IMR-90 (cell line): ENCODE measurements at regions not wholly inside any gene's neighbourhood (a gene's known extent, or its start where the extent isn't known, plus 50 kb on each side); places are given as distances from the start of the nearest gene placed in this dataset.

Experiments
- ATAC-seq: fragments of 200-7000 bp; cut with Tn5 transposase; 2 replicates; pipeline ENCODE4 v1.9.1; 2020; ENCODE audit warnings: low read depth, mild to moderate bottlenecking, moderate library complexity
- BruUV-seq: library from RNA; stranded (reverse); fragments of 400-500 nt; replicated peaks from 2 replicates; lab custom pipeline; 2021; lab: Mats Ljungman, UMichigan
- CTCF ChIA-PET: fragments of 300-600 bp; formaldehyde crosslinking; extraction: SDS; loops from one replicate; lab custom pipeline; 2021; ENCODE audit warnings: antibody characterized with exemption; lab: Yijun Ruan, JAX
- POLR2A ChIA-PET: fragments of 300-600 bp; sonication (Branson Sonifier 250); formaldehyde crosslinking; loops from one replicate; lab custom pipeline; 2022; ENCODE audit warnings: antibody characterized with exemption; ENCODE audit not compliant: unreplicated experiment; lab: Charles Lee
- DNase-seq: peaks from one replicate; pipeline ENCODE4 v3.0.0; 2013
- H2AFZ ChIP-seq: replicated peaks from 2 replicates; pipeline ENCODE3; 2013; ENCODE audit warnings: low read length, mild to moderate bottlenecking; ENCODE audit not compliant: poor library complexity
- H2AK5ac ChIP-seq: 2 replicates; pipeline ENCODE4 v1.6.1; 2013; ENCODE audit warnings: low read depth, low read length, inconsistent platforms
- H2AK9ac ChIP-seq: replicated peaks from 2 replicates; pipeline ENCODE3; 2013; ENCODE audit warnings: mild to moderate bottlenecking, low read depth, low read length, moderate library complexity; ENCODE audit not compliant: poor library complexity
- H2BK120ac ChIP-seq: 2 replicates; pipeline ENCODE4 v1.6.1; 2013; ENCODE audit warnings: low read depth, low read length, inconsistent platforms
- H2BK15ac ChIP-seq: 3 replicates; pipeline ENCODE4 v1.6.1; 2013; ENCODE audit warnings: low read depth, low read length, inconsistent platforms
- H2BK20ac ChIP-seq: 2 replicates; pipeline ENCODE4 v1.6.1; 2013; ENCODE audit warnings: low read depth, mild to moderate bottlenecking, inconsistent platforms, low read length, moderate library complexity
- H2BK5ac ChIP-seq: 2 replicates; pipeline ENCODE4 v1.6.1; 2013; ENCODE audit warnings: mild to moderate bottlenecking, low read depth, low read length, inconsistent platforms; ENCODE audit not compliant: poor library complexity, severe bottlenecking
- H3K14ac ChIP-seq: replicated peaks from 2 replicates; pipeline ENCODE4 v1.6.1; 2013; ENCODE audit warnings: low read depth, low read length, inconsistent platforms
- H3K18ac ChIP-seq: 2 replicates; pipeline ENCODE4 v1.6.1; 2013; ENCODE audit warnings: low read depth, low read length, control low read depth
- H3K23ac ChIP-seq: 2 replicates; pipeline ENCODE4 v1.6.1; 2013; ENCODE audit warnings: low read depth, low read length, inconsistent platforms
- H3K27ac ChIP-seq: 2 replicates; pipeline ENCODE4 v1.5.1; 2013; ENCODE audit warnings: mild to moderate bottlenecking, control low read depth, low read length; ENCODE audit not compliant: insufficient read depth
- H3K27me3 ChIP-seq: 2 replicates; pipeline ENCODE4 v1.6.1; 2013; ENCODE audit warnings: low read length; ENCODE audit not compliant: control insufficient read depth, insufficient read depth
- H3K36me3 ChIP-seq: 2 replicates; pipeline ENCODE4 v1.6.1; 2013; ENCODE audit warnings: low read length, mixed read lengths; ENCODE audit not compliant: control insufficient read depth, insufficient read depth
- H3K4ac ChIP-seq: 2 replicates; pipeline ENCODE4 v1.6.1; 2013; ENCODE audit warnings: low read depth, low read length, inconsistent platforms
- H3K4me1 ChIP-seq: 2 replicates; pipeline ENCODE4 v1.6.1; 2013; ENCODE audit warnings: low read length, mixed read lengths; ENCODE audit not compliant: control insufficient read depth, insufficient read depth
- H3K4me2 ChIP-seq: 2 replicates; pipeline ENCODE4 v1.6.1; 2013; ENCODE audit warnings: low read depth, mild to moderate bottlenecking, control low read depth, low read length, moderate library complexity
- H3K4me3 ChIP-seq: 2 replicates; pipeline ENCODE4 v1.5.1; 2013; ENCODE audit warnings: low read depth, mild to moderate bottlenecking, control low read depth, low read length, moderate library complexity; ENCODE audit not compliant: insufficient read depth
- H3K56ac ChIP-seq: 2 replicates; pipeline ENCODE4 v1.6.1; 2013; ENCODE audit warnings: low read length, inconsistent platforms; ENCODE audit not compliant: insufficient read depth; ENCODE audit errors: extremely low read depth
- H3K79me1 ChIP-seq, 2 experiments: 2 replicates each; pipeline ENCODE4 v1.6.1; 2013; ENCODE audit warnings: low read length in 2 of 2, inconsistent platforms in 1 of 2, low read depth in 1 of 2
- H3K9ac ChIP-seq: 2 replicates; pipeline ENCODE4 v1.6.1; 2013; ENCODE audit warnings: low read depth, low read length, control low read depth
- H3K9me1 ChIP-seq: 2 replicates; pipeline ENCODE4 v1.6.1; 2013; ENCODE audit warnings: low read length, inconsistent platforms; ENCODE audit not compliant: insufficient read depth
- H3K9me3 ChIP-seq: 2 replicates; pipeline ENCODE4 v1.6.1; 2013; ENCODE audit warnings: low read length; ENCODE audit not compliant: control insufficient read depth, insufficient read depth
- H4K20me1 ChIP-seq: 2 replicates; pipeline ENCODE4 v1.6.1; 2013; ENCODE audit warnings: low read length, inconsistent platforms; ENCODE audit not compliant: insufficient read depth
- H4K5ac ChIP-seq: 2 replicates; pipeline ENCODE4 v1.6.1; 2013; ENCODE audit warnings: mild to moderate bottlenecking, low read depth, low read length, control low read depth
- H4K8ac ChIP-seq, 2 experiments: 2 replicates each; pipeline ENCODE4 v1.6.1; 2013; ENCODE audit warnings: low read depth in 2 of 2, low read length in 2 of 2, control low read depth in 1 of 2, inconsistent platforms in 1 of 2
- H4K91ac ChIP-seq: 2 replicates; pipeline ENCODE4 v1.6.1; 2013; ENCODE audit warnings: low read depth, low read length, inconsistent platforms; ENCODE audit not compliant: insufficient read depth
- BHLHE40 ChIP-seq: fragments of 150-350 bp; IDR thresholded peaks from 2 replicates; pipeline ENCODE4 v1.6.1; 2016; ENCODE audit warnings: mild to moderate bottlenecking, low read depth, low read length
- CEBPB ChIP-seq: IDR thresholded peaks from 2 replicates; pipeline ENCODE4 v1.6.1; 2012; ENCODE audit warnings: low read depth, low read length, improper control_type of control experiment
- CHD1 ChIP-seq: IDR thresholded peaks from 2 replicates; pipeline ENCODE4 v1.6.1; 2012; ENCODE audit warnings: low read depth, low read length, improper control_type of control experiment
- CTCF ChIP-seq: conservative IDR thresholded peaks from 2 replicates; pipeline ENCODE4 v1.5.1; 2012; ENCODE audit warnings: mild to moderate bottlenecking, low read depth, low read length, improper control_type of control experiment
- ELK1 ChIP-seq: fragments of 150-350 bp; IDR thresholded peaks from 2 replicates; pipeline ENCODE4 v1.6.1; 2016; ENCODE audit warnings: low read depth, mild to moderate bottlenecking, low read length, moderate library complexity, borderline replicate concordance
- FOS ChIP-seq: fragments of 150-350 bp; IDR thresholded peaks from 2 replicates; pipeline ENCODE4 v1.6.1; 2016; ENCODE audit warnings: low read depth, low read length
- MAFK ChIP-seq: IDR thresholded peaks from 2 replicates; pipeline ENCODE4 v1.6.1; 2012; ENCODE audit warnings: low read depth, low read length, improper control_type of control experiment
- MAZ ChIP-seq: IDR thresholded peaks from 2 replicates; pipeline ENCODE4 v1.6.1; 2012; ENCODE audit warnings: low read depth, mild to moderate bottlenecking, low read length, improper control_type of control experiment, moderate library complexity, borderline replicate concordance
- MXI1 ChIP-seq: IDR thresholded peaks from 2 replicates; pipeline ENCODE4 v1.6.1; 2012; ENCODE audit warnings: low read depth, mild to moderate bottlenecking, low read length, moderate library complexity, borderline replicate concordance
- NFE2L2 ChIP-seq: fragments of 150-350 bp; IDR thresholded peaks from 2 replicates; pipeline ENCODE4 v1.6.1; 2016; ENCODE audit warnings: low read depth, mild to moderate bottlenecking, low read length
- POLR2A ChIP-seq: IDR thresholded peaks from 2 replicates; pipeline ENCODE4 v1.6.1; 2012; ENCODE audit warnings: mild to moderate bottlenecking, low read depth, low read length
- RAD21 ChIP-seq: IDR thresholded peaks from 2 replicates; pipeline ENCODE4 v1.6.1; 2012; ENCODE audit warnings: low read length, improper control_type of control experiment
- RCOR1 ChIP-seq: IDR thresholded peaks from 2 replicates; pipeline ENCODE4 v1.6.1; 2012; ENCODE audit warnings: mild to moderate bottlenecking, low read length, improper control_type of control experiment; ENCODE audit not compliant: insufficient replicate concordance
- RFX5 ChIP-seq: IDR thresholded peaks from 2 replicates; pipeline ENCODE4 v1.8.0; 2012; ENCODE audit warnings: low read depth, mild to moderate bottlenecking, low read length, moderate library complexity
- SMC3 ChIP-seq: fragments of 150-350 bp; IDR thresholded peaks from 2 replicates; pipeline ENCODE4 v1.6.1; 2016; ENCODE audit warnings: low read depth, mild to moderate bottlenecking, antibody characterized with exemption, low read length, moderate library complexity
- USF2 ChIP-seq: fragments of 150-350 bp; IDR thresholded peaks from 2 replicates; pipeline ENCODE4 v1.6.1; 2017; ENCODE audit warnings: mild to moderate bottlenecking, antibody characterized with exemption, low read length, low read depth
- WGBS, 2 experiments: methylation state at CpG; one replicate each; pipeline versions ENCODE4 v1.1.5 to v1.1.7; 2013; ENCODE audit warnings: missing lambda C conversion rate in 2 of 2; ENCODE audit not compliant: insufficient read length in 1 of 2; ENCODE audit errors: extremely low coverage in 2 of 2; 5-methylcytosine and 5-hydroxymethylcytosine counted together
- dilution Hi-C: fragments of 300-500 bp; cut with HindIII; formaldehyde crosslinking; loops from one replicate; pipeline ENCODE4 v1.14.3; 2018; ENCODE audit warnings: low sequenced_read_pairs; ENCODE audit not compliant: unreplicated experiment
- in situ Hi-C: fragments of 300-500 bp; cut with MboI; formaldehyde crosslinking; loops from 3 replicates; pipeline ENCODE4 v1.14.3; 2019; ENCODE audit warnings: low sequenced_read_pairs, inconsistent platforms, mixed read lengths
- intact Hi-C: fragments of 100-400 bp; cut with micrococcal nuclease; formaldehyde crosslinking; loops from 2 replicates; pipeline ENCODE4 v1.10.0; 2022

- Histone ChIP-seq H4K8ac (peak overlapping the region; percentile 5 to 75; a peak in 3 of 4 replicates), H4K91ac (peak overlapping the region; percentile 75), H3K27ac (no peak overlapping the region; the same call in 1 of the 2 replicates), H3K79me1 (0 out of 4 replicates have a peak, but pooled peaks cover 0 to 2% of the 10 kb centered on the region in 2 experiments), H3K4me3 (no peak overlapping the region), H2AK9ac (peak overlapping the region; percentile 13), H2BK15ac (peak overlapping the region; percentile 84; the same call in 2 of the 3 replicates), H3K4me1 (peaks cover 17% of the 10 kb centered on the region), H3K27me3 (no peaks in the 10 kb centered on the region), H3K14ac (peak overlapping the region; percentile 29), H2AK5ac (peak overlapping the region; percentile 96), H2BK120ac (peak overlapping the region; percentile 62), H3K4ac (peak overlapping the region; percentile 35), H3K23ac (peak overlapping the region; percentile 30; the same call in 1 of the 2 replicates), H3K9me1 (peaks cover 9% of the 10 kb centered on the region), H3K4me2 (no peak overlapping the region), H3K36me3 (no peaks in the 10 kb centered on the region), H2BK20ac (peak overlapping the region; percentile 24), H3K9me3 (peaks cover 9% of the 10 kb centered on the region), H4K5ac (no peak overlapping the region), H3K56ac (peak overlapping the region; percentile 13; the same call in 1 of the 2 replicates), H3K18ac (peak overlapping the region; percentile 40; the same call in 1 of the 2 replicates), H2BK5ac (peak overlapping the region; percentile 74), H3K9ac (no peak overlapping the region), H2AFZ (no peak overlapping the region), H4K20me1 (no peaks in the 10 kb centered on the region)
- DNase-seq (peak; percentile 58), ATAC-seq (no peak)
- TF ChIP-seq MXI1 (no peak), FOS (no peak), USF2 (no peak), RAD21 (no peak), ELK1 (no peak), RCOR1 (no peak), CHD1 (no peak), CTCF (no peak), NFE2L2 (no peak), RFX5 (no peak), SMC3 (no peak), BHLHE40 (no peak), MAFK (no peak), MAZ (no peak), POLR2A (no peak), CEBPB (no peak)
- in situ Hi-C loops, result no loop called here
- intact Hi-C loops, result no loop called here
- dilution Hi-C loops, result no loop called here
- ChIA-PET CTCF (no interaction called here), POLR2A (no interaction called here)
- BruUV-seq, result no TSS peak
- WGBS, 2 experiments, result 96% methylated on average over 4 of the region's 6 CpGs; no CpG with 5 or more reads in 1 of the 2 experiments
These were observed 241.1 kb downstream of the SOX9 start for GRCh38 chr17:72361892-72362291.
